Panc1 (cell line): ENCODE measurements at regions not wholly inside any gene's neighbourhood (a gene's known extent, or its start where the extent isn't known, plus 50 kb on each side); places are given as distances from the start of the nearest gene placed in this dataset.

Source experiments
- ATAC-seq: fragments of 200-7000 bp; cut with Tn5 transposase; 2 replicates; pipeline ENCODE4 v1.9.1; 2020; ENCODE audit warnings: mild to moderate bottlenecking, moderate library complexity
- BruUV-seq: library from RNA; stranded (reverse); fragments of 400-500 nt; replicated peaks from 2 replicates; lab custom pipeline; 2021; lab: Mats Ljungman, UMichigan
- CTCF ChIA-PET: fragments of 300-600 bp; sonication (Branson Sonifier 250); formaldehyde crosslinking; loops from one replicate; lab custom pipeline; 2022; ENCODE audit warnings: antibody characterized with exemption; lab: Charles Lee
- POLR2A ChIA-PET: fragments of 300-600 bp; sonication (Branson Sonifier 250); formaldehyde crosslinking; loops from one replicate; lab custom pipeline; 2022; ENCODE audit warnings: antibody characterized with exemption; lab: Charles Lee
- DNase-seq: peaks from one replicate; pipeline ENCODE4 v3.0.0-alpha.2; 2010; ENCODE audit warnings: low read depth, low spot score
- H3K27ac ChIP-seq: 2 replicates; pipeline ENCODE4 v1.5.1; 2011; ENCODE audit warnings: mild to moderate bottlenecking, low read length, inconsistent platforms
- H3K27me3 ChIP-seq: fragments of 200-500 bp; sonication (Bioruptor generic); 2 replicates; pipeline ENCODE4 v1.6.0; 2014; ENCODE audit warnings: low read length, inconsistent platforms; ENCODE audit not compliant: control insufficient read depth, insufficient read depth
- H3K36me3 ChIP-seq: fragments of 200-500 bp; sonication (Bioruptor generic); 2 replicates; pipeline ENCODE4 v1.5.1; 2014; ENCODE audit warnings: inconsistent platforms, mild to moderate bottlenecking, low read length, moderate library complexity; ENCODE audit not compliant: control insufficient read depth, insufficient read depth
- H3K4me1 ChIP-seq: 2 replicates; pipeline ENCODE4 v1.5.1; 2011; ENCODE audit warnings: inconsistent platforms, mild to moderate bottlenecking, low read length, moderate library complexity; ENCODE audit not compliant: control insufficient read depth, insufficient read depth
- H3K4me3 ChIP-seq, 2 experiments: 2 replicates each; pipeline ENCODE4 v1.5.1; 2011 to 2012; ENCODE audit warnings: low read depth in 2 of 2, low read length in 2 of 2, mild to moderate bottlenecking in 2 of 2, inconsistent platforms in 1 of 2, moderate library complexity in 1 of 2
- H3K9me3 ChIP-seq: fragments of 200-500 bp; sonication (Bioruptor generic); 2 replicates; pipeline ENCODE4 v1.5.1; 2014; ENCODE audit warnings: low read depth, mild to moderate bottlenecking, inconsistent platforms, low read length, moderate library complexity; ENCODE audit not compliant: control insufficient read depth, insufficient read depth
- CTCF ChIP-seq: fragments of 450-650 bp; IDR thresholded peaks from 2 replicates; pipeline ENCODE4 v1.5.1; 2017; ENCODE audit warnings: mild to moderate bottlenecking
- POLR2AphosphoS5 ChIP-seq: IDR thresholded peaks from 2 replicates; pipeline ENCODE4 v1.6.1; 2012; ENCODE audit warnings: mild to moderate bottlenecking, low read depth, low read length, moderate library complexity
- REST ChIP-seq, 2 experiments: IDR thresholded peaks; 2 replicates each; pipeline ENCODE4 v1.6.1; 2011 to 2012; ENCODE audit warnings: low read depth in 2 of 2, control low read depth in 1 of 2, low read length in 1 of 2, mild to moderate bottlenecking in 1 of 2, moderate library complexity in 1 of 2; ENCODE audit not compliant: insufficient read depth in 1 of 2
- SIN3A ChIP-seq: IDR thresholded peaks from 2 replicates; pipeline ENCODE4 v1.6.1; 2012; ENCODE audit warnings: low read depth, mild to moderate bottlenecking, low read length, moderate library complexity, borderline replicate concordance; ENCODE audit not compliant: insufficient read depth
- TCF7L2 ChIP-seq: IDR thresholded peaks from 2 replicates; pipeline ENCODE4 v1.6.1; 2011; ENCODE audit warnings: mild to moderate bottlenecking, low read depth, low read length, inconsistent platforms
- in situ Hi-C: cut with HindIII; loops from 2 replicates; pipeline ENCODE4 v1.10.0; 2016; ENCODE audit warnings: low sequenced_read_pairs, low pct_unique_long_range_greater_than_20kb
- intact Hi-C: fragments of 100-400 bp; cut with micrococcal nuclease; formaldehyde crosslinking; loops from one replicate; pipeline ENCODE4 v1.10.0; 2022; ENCODE audit not compliant: unreplicated experiment

DNA sequence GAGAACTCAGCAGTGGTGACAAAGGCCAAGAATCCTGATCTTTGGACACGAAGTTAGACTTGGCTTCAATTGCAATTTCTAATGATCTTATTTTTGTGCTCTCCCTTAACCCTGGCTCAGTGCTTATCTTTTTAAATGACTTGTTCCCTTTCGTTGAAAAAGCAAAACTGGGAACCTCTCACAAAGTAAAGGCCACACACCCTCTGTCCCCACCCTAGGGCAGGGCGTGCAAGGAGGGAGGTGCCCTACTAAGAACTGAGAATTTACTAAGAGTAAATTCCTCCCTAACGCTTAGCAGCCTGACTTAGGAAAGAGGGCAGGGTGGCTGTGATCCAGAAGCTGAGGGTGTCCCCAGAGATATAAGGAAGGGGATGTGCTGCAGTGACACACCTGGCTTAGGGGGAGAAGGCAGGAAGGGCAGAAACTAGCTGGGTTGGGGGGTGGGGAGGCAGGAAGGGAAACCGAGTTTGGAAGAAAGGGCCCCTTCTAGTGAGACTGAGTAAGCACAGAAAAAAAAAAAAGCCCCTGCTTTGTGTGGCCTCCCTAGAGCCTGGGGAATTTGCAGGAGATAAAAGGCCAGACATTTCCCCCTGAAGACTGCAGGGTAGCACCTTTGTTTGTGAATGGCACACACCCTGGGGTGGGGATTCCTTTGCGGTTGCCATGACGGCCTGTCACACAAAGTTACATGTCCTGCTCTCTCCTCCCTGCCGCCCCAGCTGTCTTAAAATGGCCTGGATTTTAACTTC is 435.1 kb downstream of the EFNB2 start:
- DNase-seq = no peak
- H3K27ac ChIP-seq = no peak overlapping the region
- intact Hi-C loops (no loop called here), in situ Hi-C loops (no loop called here)
- H3K27me3 ChIP-seq = no peaks in the 10 kb centered on the region
- ChIA-PET CTCF (no interaction called here), POLR2A (no interaction called here)
- H3K4me3 ChIP-seq = no peak overlapping the region
- ATAC-seq = no peak
- H3K9me3 ChIP-seq = no peaks in the 10 kb centered on the region
- no TSS peak for BruUV-seq
- no peaks in the 10 kb centered on the region for H3K36me3 ChIP-seq
- TF ChIP-seq REST (IDR thresholded peaks at IDR 0.05; ENCODE audit: insufficient read depth in 1 of 2, low read depth in 2 of 2, low read length in 1 of 2) = no peak
- no peak for TF ChIP-seq POLR2AphosphoS5
- TF ChIP-seq SIN3A = no peak
- no peak for TF ChIP-seq CTCF
- no peak for TF ChIP-seq TCF7L2
- H3K4me1 ChIP-seq = peaks cover 10% of the 10 kb centered on the region; the same call in 1 of the 2 replicates

GRCh38 chr13:106099765-106100164 is 435.7 kb downstream of the EFNB2 start:
- Histone ChIP-seq H3K4me1 (peaks cover 10% of the 10 kb centered on the region; the same call in 1 of the 2 replicates), H3K27ac (no peak overlapping the region), H3K4me3 (no peak overlapping the region), H3K9me3 (no peaks in the 10 kb centered on the region), H3K36me3 (no peaks in the 10 kb centered on the region), H3K27me3 (no peaks in the 10 kb centered on the region)
- no TSS peak for BruUV-seq
- POLR2A ChIA-PET = no interaction called here
- TF ChIP-seq SIN3A (no peak), REST (IDR thresholded peaks at IDR 0.05; ENCODE audit: insufficient read depth in 1 of 2, low read depth in 2 of 2, low read length in 1 of 2) (no peak), CTCF (no peak), POLR2AphosphoS5 (no peak), TCF7L2 (no peak)
- in situ Hi-C loops (no loop called here), intact Hi-C loops (no loop called here)
- DNase-seq (no peak), ATAC-seq (no peak)
- CTCF ChIA-PET = no interaction called here
